IMR-90 (cell line): ENCODE measurements at regions not wholly inside any gene's neighbourhood (a gene's known extent, or its start where the extent isn't known, plus 50 kb on each side); places are given as distances from the start of the nearest gene placed in this dataset.

Experiments
- CEBPB ChIP-seq: IDR thresholded peaks from 2 replicates; pipeline ENCODE4 v1.6.1; 2012; ENCODE audit warnings: low read depth, low read length, improper control_type of control experiment
- MAFK ChIP-seq: IDR thresholded peaks from 2 replicates; pipeline ENCODE4 v1.6.1; 2012; ENCODE audit warnings: low read depth, low read length, improper control_type of control experiment
- MXI1 ChIP-seq: IDR thresholded peaks from 2 replicates; pipeline ENCODE4 v1.6.1; 2012; ENCODE audit warnings: low read depth, mild to moderate bottlenecking, low read length, moderate library complexity, borderline replicate concordance
- NFE2L2 ChIP-seq: fragments of 150-350 bp; IDR thresholded peaks from 2 replicates; pipeline ENCODE4 v1.6.1; 2016; ENCODE audit warnings: low read depth, mild to moderate bottlenecking, low read length
- POLR2A ChIP-seq: IDR thresholded peaks from 2 replicates; pipeline ENCODE4 v1.6.1; 2012; ENCODE audit warnings: mild to moderate bottlenecking, low read depth, low read length
- RFX5 ChIP-seq: IDR thresholded peaks from 2 replicates; pipeline ENCODE4 v1.8.0; 2012; ENCODE audit warnings: low read depth, mild to moderate bottlenecking, low read length, moderate library complexity
- SMC3 ChIP-seq: fragments of 150-350 bp; IDR thresholded peaks from 2 replicates; pipeline ENCODE4 v1.6.1; 2016; ENCODE audit warnings: low read depth, mild to moderate bottlenecking, antibody characterized with exemption, low read length, moderate library complexity
- TF ChIP-seq, protein P1 (sequence below): conservative IDR thresholded peaks from 2 replicates; pipeline ENCODE4 v1.5.1; 2012; ENCODE audit warnings: mild to moderate bottlenecking, low read depth, low read length, improper control_type of control experiment
- TF ChIP-seq, protein P2 (sequence below): fragments of 150-350 bp; IDR thresholded peaks from 2 replicates; pipeline ENCODE4 v1.6.1; 2017; ENCODE audit warnings: mild to moderate bottlenecking, antibody characterized with exemption, low read length, low read depth

DNA sequence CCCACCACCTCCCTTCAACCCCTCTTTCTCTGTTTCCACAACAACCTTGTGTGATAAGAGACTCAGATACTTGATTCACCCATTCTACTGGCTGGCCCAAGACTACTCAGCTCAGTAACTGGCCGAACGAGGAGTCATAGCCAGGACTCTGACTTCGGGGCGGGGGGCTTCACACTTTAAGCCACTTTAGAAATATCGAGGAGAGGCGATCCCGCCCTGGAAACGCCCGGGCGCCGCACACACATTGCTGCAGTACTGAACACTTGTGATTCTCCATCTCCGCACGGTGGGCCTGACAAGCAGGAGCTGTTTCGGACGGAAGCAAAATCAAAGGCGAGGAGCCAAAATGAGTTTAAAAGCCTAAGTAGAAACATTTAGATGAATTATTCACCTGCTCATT lies 182.1 kb downstream of the NPHP4 start:
- TF ChIP-seq MXI1 = no peak
- TF ChIP-seq NFE2L2 = no peak
- TF ChIP-seq, protein P1, sequence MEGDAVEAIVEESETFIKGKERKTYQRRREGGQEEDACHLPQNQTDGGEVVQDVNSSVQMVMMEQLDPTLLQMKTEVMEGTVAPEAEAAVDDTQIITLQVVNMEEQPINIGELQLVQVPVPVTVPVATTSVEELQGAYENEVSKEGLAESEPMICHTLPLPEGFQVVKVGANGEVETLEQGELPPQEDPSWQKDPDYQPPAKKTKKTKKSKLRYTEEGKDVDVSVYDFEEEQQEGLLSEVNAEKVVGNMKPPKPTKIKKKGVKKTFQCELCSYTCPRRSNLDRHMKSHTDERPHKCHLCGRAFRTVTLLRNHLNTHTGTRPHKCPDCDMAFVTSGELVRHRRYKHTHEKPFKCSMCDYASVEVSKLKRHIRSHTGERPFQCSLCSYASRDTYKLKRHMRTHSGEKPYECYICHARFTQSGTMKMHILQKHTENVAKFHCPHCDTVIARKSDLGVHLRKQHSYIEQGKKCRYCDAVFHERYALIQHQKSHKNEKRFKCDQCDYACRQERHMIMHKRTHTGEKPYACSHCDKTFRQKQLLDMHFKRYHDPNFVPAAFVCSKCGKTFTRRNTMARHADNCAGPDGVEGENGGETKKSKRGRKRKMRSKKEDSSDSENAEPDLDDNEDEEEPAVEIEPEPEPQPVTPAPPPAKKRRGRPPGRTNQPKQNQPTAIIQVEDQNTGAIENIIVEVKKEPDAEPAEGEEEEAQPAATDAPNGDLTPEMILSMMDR = no peak
- TF ChIP-seq POLR2A = no peak
- no peak for TF ChIP-seq CEBPB
- no peak for TF ChIP-seq MAFK
- TF ChIP-seq RFX5 = no peak
- TF ChIP-seq SMC3 = no peak
- TF ChIP-seq, protein P2, sequence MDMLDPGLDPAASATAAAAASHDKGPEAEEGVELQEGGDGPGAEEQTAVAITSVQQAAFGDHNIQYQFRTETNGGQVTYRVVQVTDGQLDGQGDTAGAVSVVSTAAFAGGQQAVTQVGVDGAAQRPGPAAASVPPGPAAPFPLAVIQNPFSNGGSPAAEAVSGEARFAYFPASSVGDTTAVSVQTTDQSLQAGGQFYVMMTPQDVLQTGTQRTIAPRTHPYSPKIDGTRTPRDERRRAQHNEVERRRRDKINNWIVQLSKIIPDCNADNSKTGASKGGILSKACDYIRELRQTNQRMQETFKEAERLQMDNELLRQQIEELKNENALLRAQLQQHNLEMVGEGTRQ = no peak
